Neural cell (in vitro differentiated cells): ENCODE measurements at regions not wholly inside any gene's neighbourhood (a gene's known extent, or its start where the extent isn't known, plus 50 kb on each side); places are given as distances from the start of the nearest gene placed in this dataset.
A peak's percentile ranks its signal among the peaks of the same experiment; 100 is the strongest.

ENCODE experiments used
- H2AFZ ChIP-seq: fragments of 200-600, 300-800 bp; sonication (generic), shearing (Covaris generic); 2 replicates; pipeline ENCODE4 v1.6.0; 2014; ENCODE audit warnings: low read depth, mild to moderate bottlenecking, antibody characterized with exemption, low read length, moderate library complexity
- H3F3A ChIP-seq: fragments of 200-600 bp; shearing (Covaris generic); 2 replicates; pipeline ENCODE4 v1.6.1; 2016; ENCODE audit warnings: mild to moderate bottlenecking, moderate library complexity, mixed read lengths, antibody characterized with exemption, low read length; ENCODE audit not compliant: insufficient read depth, poor library complexity, severe bottlenecking
- H3K27ac ChIP-seq: fragments of 200-600, 300-800 bp; sonication (generic), shearing (Covaris generic); 2 replicates; pipeline ENCODE4 v1.5.1; 2014; ENCODE audit warnings: mild to moderate bottlenecking, low read length, moderate library complexity
- H3K27me3 ChIP-seq: fragments of 300-800, 200-600 bp; sonication (generic), shearing (Covaris generic); 2 replicates; pipeline ENCODE4 v1.6.0; 2014; ENCODE audit warnings: mild to moderate bottlenecking, low read depth, low read length, moderate library complexity; ENCODE audit not compliant: insufficient read depth
- H3K36me3 ChIP-seq: fragments of 300-800, 200-600 bp; sonication (generic), shearing (Covaris generic); 2 replicates; pipeline ENCODE4 v1.5.1; 2014; ENCODE audit warnings: mild to moderate bottlenecking, antibody characterized with exemption, low read length, moderate library complexity; ENCODE audit not compliant: insufficient read depth
- H3K4me2 ChIP-seq: fragments of 300-800, 200-600 bp; sonication (generic), shearing (Covaris generic); 2 replicates; pipeline ENCODE4 v1.6.0; 2014; ENCODE audit warnings: mild to moderate bottlenecking, low read length
- H3K4me3 ChIP-seq: fragments of 300-800, 200-600 bp; sonication (generic), shearing (Covaris generic); 2 replicates; pipeline ENCODE4 v1.5.1; 2014; ENCODE audit warnings: mild to moderate bottlenecking, low read length, moderate library complexity
- H3K79me2 ChIP-seq: fragments of 200-600 bp; shearing (Covaris generic); replicated peaks from 2 replicates; pipeline ENCODE4 v1.6.0; 2014; ENCODE audit warnings: mild to moderate bottlenecking, low read length, moderate library complexity; ENCODE audit not compliant: insufficient read depth
- H3K9ac ChIP-seq: fragments of 300-800, 200-600 bp; sonication (generic), shearing (Covaris generic); 2 replicates; pipeline ENCODE4 v1.6.1; 2016; ENCODE audit warnings: mild to moderate bottlenecking, low read length, mixed read lengths
- H3K9me2 ChIP-seq: fragments of 200-600 bp; shearing (Covaris generic); 2 replicates; pipeline ENCODE4 v1.6.1; 2016; ENCODE audit warnings: mild to moderate bottlenecking, low read length, mixed read lengths; ENCODE audit not compliant: insufficient read depth
- H3K9me3 ChIP-seq: fragments of 200-600, 300-800 bp; sonication (generic), shearing (Covaris generic); 2 replicates; pipeline ENCODE4 v1.6.1; 2016; ENCODE audit warnings: mild to moderate bottlenecking, mixed run types, low read length, moderate library complexity, mixed read lengths
- H4K20me1 ChIP-seq: fragments of 200-600 bp; shearing (Covaris generic); 2 replicates; pipeline ENCODE4 v1.6.1; 2016; ENCODE audit warnings: mild to moderate bottlenecking, mixed run types; ENCODE audit not compliant: insufficient read depth
- CTCF ChIP-seq: fragments of 450-650 bp; IDR thresholded peaks from 2 replicates; pipeline ENCODE4 v1.5.1; 2014; ENCODE audit warnings: antibody characterized with exemption, mild to moderate bottlenecking, moderate library complexity; ENCODE audit not compliant: poor library complexity, severe bottlenecking
- EP300 ChIP-seq: fragments of 450-650 bp; conservative IDR thresholded peaks from 2 replicates; pipeline ENCODE4 v1.6.1; 2014; ENCODE audit warnings: antibody characterized with exemption, mild to moderate bottlenecking, moderate library complexity; ENCODE audit not compliant: poor library complexity, severe bottlenecking
- EZH2 ChIP-seq: fragments of 200-600, 300-800 bp; shearing (Covaris generic), sonication (generic); IDR thresholded peaks from 2 replicates; pipeline ENCODE4 v1.6.1; 2014; ENCODE audit warnings: antibody characterized with exemption, low read length, borderline replicate concordance, mild to moderate bottlenecking; ENCODE audit not compliant: insufficient read depth, poor library complexity, severe bottlenecking
- MXI1 ChIP-seq: fragments of 450-650 bp; conservative IDR thresholded peaks from 2 replicates; pipeline ENCODE4 v1.6.1; 2014; ENCODE audit warnings: antibody characterized with exemption, mild to moderate bottlenecking; ENCODE audit not compliant: poor library complexity, severe bottlenecking
- POLR2AphosphoS5 ChIP-seq: IDR thresholded peaks from 2 replicates; pipeline ENCODE4 v1.6.1; 2012
- RAD21 ChIP-seq: fragments of 450-650 bp; conservative IDR thresholded peaks from 2 replicates; pipeline ENCODE4 v1.6.1; 2014; ENCODE audit warnings: antibody characterized with exemption, mild to moderate bottlenecking, moderate library complexity
- REST ChIP-seq: IDR thresholded peaks from 2 replicates; pipeline ENCODE4 v1.6.1; 2012; ENCODE audit warnings: borderline replicate concordance
- SMC3 ChIP-seq: fragments of 450-650 bp; conservative IDR thresholded peaks from 2 replicates; pipeline ENCODE4 v1.6.1; 2014; ENCODE audit warnings: antibody characterized with exemption, mild to moderate bottlenecking, moderate library complexity; ENCODE audit not compliant: poor library complexity
- TAF1 ChIP-seq: IDR thresholded peaks from 2 replicates; pipeline ENCODE4 v1.6.1; 2012; ENCODE audit warnings: low read depth

GRCh38 chr9:129557192-129558036 lies 63.5 kb downstream of the C9orf50 start:
- no peak overlapping the region for H2AFZ ChIP-seq
- no peak overlapping the region for H3K27ac ChIP-seq
- H3K4me3 ChIP-seq = no peak overlapping the region
- no peak overlapping the region for H3K4me2 ChIP-seq
- no peaks in the 10 kb centered on the region for H3K9me2 ChIP-seq
- H3K9me3 ChIP-seq = no peaks in the 10 kb centered on the region
- H3K27me3 ChIP-seq = no peaks in the 10 kb centered on the region
- TF ChIP-seq POLR2AphosphoS5 (no peak), SMC3 (no peak), RAD21 (no peak), TAF1 (no peak), REST (no peak), EZH2 (no peak), EP300 (no peak), CTCF (no peak), MXI1 (no peak)
- H3K9ac ChIP-seq = peak overlapping the region; percentile 14
- no peaks in the 10 kb centered on the region for H3K36me3 ChIP-seq
- H3F3A ChIP-seq = no peaks in the 10 kb centered on the region
- no peaks in the 10 kb centered on the region for H4K20me1 ChIP-seq
- H3K79me2 ChIP-seq = no peaks in the 10 kb centered on the region

- Histone ChIP-seq H3K36me3 (no peaks in the 10 kb centered on the region), H3F3A (no peaks in the 10 kb centered on the region), H3K9ac (no peak overlapping the region), H3K9me3 (no peaks in the 10 kb centered on the region), H3K9me2 (no peaks in the 10 kb centered on the region), H3K4me3 (no peak overlapping the region), H2AFZ (no peak overlapping the region), H4K20me1 (no peaks in the 10 kb centered on the region), H3K27ac (no peak overlapping the region), H3K4me2 (no peak overlapping the region), H3K79me2 (no peaks in the 10 kb centered on the region), H3K27me3 (no peaks in the 10 kb centered on the region)
- TF ChIP-seq EZH2 = no peak
- TF ChIP-seq POLR2AphosphoS5 = no peak
- TF ChIP-seq CTCF = no peak
- TF ChIP-seq TAF1 = no peak
- no peak for TF ChIP-seq EP300
- TF ChIP-seq MXI1 = no peak
- no peak for TF ChIP-seq REST
- no peak for TF ChIP-seq SMC3
- no peak for TF ChIP-seq RAD21
Observed at GRCh38 chr9:129556491-129557191, 64.3 kb downstream of the C9orf50 start.
